HEK293T (cell line): ENCODE measurements at regions not wholly inside any gene's neighbourhood (a gene's known extent, or its start where the extent isn't known, plus 50 kb on each side); places are given as distances from the start of the nearest gene placed in this dataset.

Experiments used
- CTCF ChIA-PET: fragments of 350-600 bp; formaldehyde crosslinking; extraction: SDS; loops from one replicate; lab custom pipeline; 2021; ENCODE audit warnings: antibody characterized with exemption, inconsistent platforms; lab: Yijun Ruan, JAX
- POLR2A ChIA-PET: fragments of 350-600 bp; formaldehyde crosslinking; extraction: SDS; loops from one replicate; lab custom pipeline; 2020; ENCODE audit warnings: antibody characterized with exemption, inconsistent platforms; lab: Yijun Ruan, JAX
- DNase-seq: peaks from one replicate; pipeline ENCODE4 v3.0.0; 2012; ENCODE audit warnings: mixed read lengths; ENCODE audit errors: extremely low spot score
- ARNT ChIP-seq: fragments of 450-650 bp; IDR thresholded peaks from 2 replicates; pipeline ENCODE4 v1.6.1; 2017; ENCODE audit warnings: mild to moderate bottlenecking
- BHLHE40 ChIP-seq: fragments of 450-650 bp; IDR thresholded peaks from 2 replicates; pipeline ENCODE4 v1.6.1; 2016; ENCODE audit warnings: mild to moderate bottlenecking, moderate library complexity, borderline replicate concordance
- CTBP1 ChIP-seq: fragments of 450-650 bp; IDR thresholded peaks from 2 replicates; pipeline ENCODE4 v1.6.1; 2016; ENCODE audit warnings: borderline replicate concordance
- ELF4 ChIP-seq: fragments of 450-650 bp; IDR thresholded peaks from 2 replicates; pipeline ENCODE4 v1.6.1; 2017; ENCODE audit warnings: antibody characterized with exemption
- FOXA1 ChIP-seq: fragments of 450-650 bp; IDR thresholded peaks from 2 replicates; pipeline ENCODE4 v1.6.1; 2016; ENCODE audit warnings: mild to moderate bottlenecking
- FOXK2 ChIP-seq: fragments of 450-650 bp; IDR thresholded peaks from 2 replicates; pipeline ENCODE4 v1.6.1; 2016; ENCODE audit warnings: mild to moderate bottlenecking
- FOXM1 ChIP-seq: fragments of 450-650 bp; IDR thresholded peaks from 2 replicates; pipeline ENCODE4 v1.6.1; 2017; ENCODE audit warnings: mild to moderate bottlenecking, borderline replicate concordance
- HDGF ChIP-seq: fragments of 450-650 bp; IDR thresholded peaks from 2 replicates; pipeline ENCODE4 v1.6.1; 2017; ENCODE audit warnings: antibody characterized with exemption, borderline replicate concordance
- L3MBTL2 ChIP-seq: fragments of 450-650 bp; conservative IDR thresholded peaks from 2 replicates; pipeline ENCODE4 v1.6.1; 2016; ENCODE audit warnings: mild to moderate bottlenecking
- LEF1 ChIP-seq: fragments of 450-650 bp; IDR thresholded peaks from 2 replicates; pipeline ENCODE4 v1.6.1; 2017; ENCODE audit warnings: mild to moderate bottlenecking, borderline replicate concordance
- NFRKB ChIP-seq: fragments of 450-650 bp; IDR thresholded peaks from 2 replicates; pipeline ENCODE4 v1.6.1; 2016; ENCODE audit warnings: mild to moderate bottlenecking, moderate library complexity
- PKNOX1 ChIP-seq: fragments of 450-650 bp; IDR thresholded peaks from 2 replicates; pipeline ENCODE4 v1.6.1; 2016
- SP1 ChIP-seq: fragments of 450-650 bp; IDR thresholded peaks from 2 replicates; pipeline ENCODE4 v1.6.1; 2017
- SUZ12 ChIP-seq: fragments of 450-650 bp; IDR thresholded peaks from 2 replicates; pipeline ENCODE4 v1.6.1; 2016; ENCODE audit warnings: mild to moderate bottlenecking
- TARDBP ChIP-seq: fragments of 450-650 bp; IDR thresholded peaks from 2 replicates; pipeline ENCODE4 v1.6.1; 2016
- ZNF384 ChIP-seq: fragments of 450-650 bp; IDR thresholded peaks from 2 replicates; pipeline ENCODE4 v1.6.1; 2016

- CTCF ChIA-PET: no interaction called here
These were observed 121.7 kb downstream of the EDN3 start for GRCh38 chr20:59421920-59422637.

GRCh38 chr20:59422872-59423544 is 122.6 kb downstream of the EDN3 start:
- POLR2A ChIA-PET: no interaction called here
- CTCF ChIA-PET: no interaction called here
- no peak for DNase-seq

More at GRCh38 chr20:59421920-59422637, 121.7 kb downstream of the EDN3 start:
- no peak for TF ChIP-seq L3MBTL2
- no peak for TF ChIP-seq LEF1
- no peak for TF ChIP-seq CTBP1
- TF ChIP-seq ARNT: no peak
- no peak for TF ChIP-seq BHLHE40
- no peak for TF ChIP-seq PKNOX1
- TF ChIP-seq SUZ12: no peak
- no peak for TF ChIP-seq SP1
- no peak for TF ChIP-seq FOXM1
- no peak for TF ChIP-seq FOXK2
- no peak for TF ChIP-seq NFRKB
- no peak for TF ChIP-seq TARDBP
- no peak for TF ChIP-seq HDGF
- TF ChIP-seq FOXA1: no peak
- no peak for TF ChIP-seq ZNF384
- POLR2A ChIA-PET: no interaction called here
- DNase-seq: no peak

GRCh38 chr20:59424976-59425375 is 124.6 kb downstream of the EDN3 start:
- TF ChIP-seq FOXK2 (no peak), ARNT (no peak), TARDBP (no peak), CTBP1 (no peak), LEF1 (no peak), ZNF384 (no peak), SUZ12 (no peak), PKNOX1 (no peak), NFRKB (no peak), HDGF (no peak), FOXA1 (no peak)
- ChIA-PET POLR2A (no interaction called here), CTCF (no interaction called here)
- DNase-seq: no peak

More at GRCh38 chr20:59422872-59423544, 122.6 kb downstream of the EDN3 start:
- TF ChIP-seq LEF1: no peak
- TF ChIP-seq L3MBTL2: no peak
- TF ChIP-seq SP1: no peak
- TF ChIP-seq ZNF384: no peak
- no peak for TF ChIP-seq BHLHE40
- no peak for TF ChIP-seq NFRKB
- no peak for TF ChIP-seq FOXA1
- TF ChIP-seq PKNOX1: no peak
- TF ChIP-seq TARDBP: no peak
- no peak for TF ChIP-seq ELF4
- TF ChIP-seq FOXK2: no peak
- no peak for TF ChIP-seq FOXM1
- no peak for TF ChIP-seq HDGF
- no peak for TF ChIP-seq CTBP1
- TF ChIP-seq ARNT: no peak

- DNase-seq: no peak
- CTCF ChIA-PET: no interaction called here
- no peak for TF ChIP-seq TARDBP
- no peak for TF ChIP-seq FOXA1
- no peak for TF ChIP-seq HDGF
- TF ChIP-seq BHLHE40: no peak
- TF ChIP-seq ZNF384: no peak
- no peak for TF ChIP-seq PKNOX1
- TF ChIP-seq L3MBTL2: no peak
- TF ChIP-seq SUZ12: no peak
- TF ChIP-seq ARNT: no peak
- POLR2A ChIA-PET: no interaction called here
These were observed 125.2 kb downstream of the EDN3 start for GRCh38 chr20:59425572-59425971.

DNA sequence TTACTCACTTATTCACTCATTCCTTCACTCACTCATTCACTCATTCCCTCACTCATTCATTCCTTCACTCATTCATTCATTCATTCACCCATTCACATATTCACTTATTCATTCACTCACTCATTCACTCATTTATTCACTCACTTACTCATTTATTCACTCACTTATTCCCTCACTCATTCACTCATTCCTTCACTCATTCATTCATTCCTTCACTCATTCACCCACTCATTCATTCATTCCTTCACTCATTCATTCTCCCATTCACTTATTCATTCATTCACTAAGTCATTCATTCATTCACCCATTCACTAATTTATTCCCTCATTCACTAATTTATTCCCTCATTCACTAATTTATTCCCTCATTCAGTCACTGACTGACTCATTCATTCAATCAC is 127.6 kb downstream of the EDN3 start:
- DNase-seq: no peak
- TF ChIP-seq TARDBP: no peak
- TF ChIP-seq SP1: no peak
- TF ChIP-seq FOXM1: no peak
- TF ChIP-seq NFRKB: no peak
- no peak for TF ChIP-seq FOXA1
- TF ChIP-seq ELF4: no peak
- ChIA-PET CTCF (no interaction called here), POLR2A (no interaction called here)
